ENCODE measurements at regions not wholly inside any gene's neighbourhood (a gene's known extent, or its start where the extent isn't known, plus 50 kb on each side); places are given as distances from the start of the nearest gene placed in this dataset.

- no peak for TF ChIP-seq EP300 (IDR thresholded peaks at IDR 0.05)
- no peak for TF ChIP-seq CTCF (IDR thresholded peaks at IDR 0.05)
These were observed 380.8 kb downstream of the KCNRG start for GRCh38 chr13:50396001-50396400.
